ENCODE measurements at regions not wholly inside any gene's neighbourhood (a gene's known extent, or its start where the extent isn't known, plus 50 kb on each side); places are given as distances from the start of the nearest gene placed in this dataset.
"Not testable (repeated sequence)": the region's sequence is repeated elsewhere in the genome, so short reads cannot be mapped to it uniquely, and the experiment has no call there.

DNA sequence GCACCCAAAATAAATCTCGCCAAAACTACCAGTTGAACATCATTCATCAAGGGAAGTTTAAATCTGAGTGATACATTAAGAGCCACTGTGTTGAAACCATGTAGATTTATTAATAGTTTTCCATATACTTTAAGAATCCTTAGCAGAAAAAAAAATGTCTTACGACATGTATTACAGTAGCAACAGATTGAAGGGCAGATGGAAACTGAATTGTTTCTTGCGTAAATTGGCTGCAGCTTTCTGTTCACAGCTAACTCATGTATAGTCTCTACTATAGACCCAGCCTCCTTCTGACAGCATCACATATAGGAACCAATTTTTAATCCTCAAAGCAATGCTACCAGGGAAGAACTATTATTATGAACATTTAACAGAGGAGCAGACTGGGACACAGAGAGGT, 195.2 kb upstream of the PUDP start:
- Mint-ChIP-seq H3K4me3 (no peak overlapping the region), H3K4me1 (ENCODE audit: low read depth) (no peaks in the 10 kb centered on the region), H3K36me3 (ENCODE audit: insufficient read depth) (peaks cover 2% of the 10 kb centered on the region), H3K27me3 (ENCODE audit: low read depth) (no peaks in the 10 kb centered on the region), H3K9me3 (no peaks in the 10 kb centered on the region)
- DNase-seq = no peak
- ATAC-seq = no peak

- H3K27me3 Mint-ChIP-seq (ENCODE audit: low read depth); H3K9me3 Mint-ChIP-seq; H3K4me3 Mint-ChIP-seq; DNase-seq; H3K36me3 Mint-ChIP-seq (ENCODE audit: insufficient read depth); ATAC-seq; H3K4me1 Mint-ChIP-seq (ENCODE audit: low read depth): not testable (repeated sequence)
Observed at GRCh38 chrX:7335816-7336362, 187.9 kb upstream of the PUDP start.

- no peak overlapping the region for H3K4me3 Mint-ChIP-seq
- no peaks in the 10 kb centered on the region for H3K4me1 Mint-ChIP-seq (ENCODE audit: low read depth)
- ATAC-seq (no peak), DNase-seq (no peak)
- H3K9me3 Mint-ChIP-seq = no peaks in the 10 kb centered on the region
- peaks cover 6% of the 10 kb centered on the region for H3K36me3 Mint-ChIP-seq (ENCODE audit: insufficient read depth)
- H3K27me3 Mint-ChIP-seq (ENCODE audit: low read depth) = no peaks in the 10 kb centered on the region
Observed at GRCh38 chrX:7334253-7334935, 186.4 kb upstream of the PUDP start.

- H3K27me3 Mint-ChIP-seq (ENCODE audit: low read depth) = no peaks in the 10 kb centered on the region
- peaks cover 10% of the 10 kb centered on the region for H3K36me3 Mint-ChIP-seq (ENCODE audit: insufficient read depth)
- DNase-seq (no peak), ATAC-seq (no peak)
- H3K9me3 Mint-ChIP-seq = no peaks in the 10 kb centered on the region
- no peaks in the 10 kb centered on the region for H3K4me1 Mint-ChIP-seq (ENCODE audit: low read depth)
- H3K4me3 Mint-ChIP-seq = no peak overlapping the region
Observed at GRCh38 chrX:7330971-7331746, 183.2 kb upstream of the PUDP start.

GRCh38 chrX:7330556-7330955, 182.6 kb upstream of the PUDP start:
- no peak for ATAC-seq

DNA sequence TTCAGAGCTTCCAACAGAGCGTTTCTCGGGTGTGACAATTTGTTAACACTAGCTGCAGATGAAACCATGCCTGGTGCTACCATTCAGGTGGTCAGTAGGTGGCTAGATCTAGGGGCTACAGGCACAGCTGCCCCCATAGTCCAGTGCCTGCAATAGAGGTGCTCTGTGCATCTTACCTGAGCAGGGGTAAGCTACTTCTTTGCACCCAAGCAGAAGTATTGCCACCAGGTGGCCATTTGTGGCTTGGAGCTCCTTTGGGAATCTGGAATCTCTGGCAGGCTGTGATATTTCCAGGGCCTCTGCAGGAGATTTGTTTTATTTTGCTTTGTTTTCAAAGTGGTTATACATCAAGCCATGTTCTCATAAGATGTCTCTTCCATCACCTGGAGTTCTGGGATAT, 170.7 kb upstream of the PUDP start:
- Mint-ChIP-seq H3K27me3 (ENCODE audit: low read depth) (no peaks in the 10 kb centered on the region), H3K4me1 (ENCODE audit: low read depth) (no peaks in the 10 kb centered on the region), H3K36me3 (ENCODE audit: insufficient read depth) (no peaks in the 10 kb centered on the region), H3K9me3 (no peaks in the 10 kb centered on the region), H3K4me3 (no peak overlapping the region)
- ATAC-seq = no peak
- DNase-seq = no peak

More at GRCh38 chrX:7330556-7330955, 182.6 kb upstream of the PUDP start:
- DNase-seq = no peak
- H3K4me3 Mint-ChIP-seq = no peak overlapping the region
- H3K27me3 Mint-ChIP-seq (ENCODE audit: low read depth) = no peaks in the 10 kb centered on the region
- no peaks in the 10 kb centered on the region for H3K9me3 Mint-ChIP-seq
- peaks cover 10% of the 10 kb centered on the region for H3K36me3 Mint-ChIP-seq (ENCODE audit: insufficient read depth)
- H3K4me1 Mint-ChIP-seq (ENCODE audit: low read depth) = no peaks in the 10 kb centered on the region

GRCh38 chrX:7318241-7318640, 170.3 kb upstream of the PUDP start:
- no peak for DNase-seq
- Mint-ChIP-seq H3K27me3 (ENCODE audit: low read depth) (no peaks in the 10 kb centered on the region), H3K4me1 (ENCODE audit: low read depth) (no peaks in the 10 kb centered on the region), H3K36me3 (ENCODE audit: insufficient read depth) (no peaks in the 10 kb centered on the region), H3K4me3 (no peak overlapping the region), H3K9me3 (no peaks in the 10 kb centered on the region)
- ATAC-seq = no peak

DNA sequence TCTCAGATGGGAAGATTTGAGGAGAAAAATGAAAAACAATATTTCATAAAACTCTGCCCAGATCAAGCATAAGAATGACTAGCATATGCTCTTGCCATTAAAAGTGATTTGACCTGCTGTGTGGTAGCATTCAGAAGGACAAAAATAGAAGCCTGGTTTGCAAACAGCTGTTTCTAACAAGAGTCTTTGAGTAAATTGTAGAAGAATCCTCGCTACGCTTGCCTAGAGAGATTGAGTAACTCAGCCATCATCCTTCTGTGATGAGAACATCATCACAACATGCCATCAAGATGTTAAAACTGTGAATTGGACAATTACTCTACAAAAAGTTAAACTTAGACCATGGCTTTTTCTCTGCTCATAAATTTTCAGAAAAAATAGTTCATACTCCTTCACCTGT, 168.9 kb upstream of the PUDP start:
- no peak for DNase-seq
- no peaks in the 10 kb centered on the region for H3K36me3 Mint-ChIP-seq (ENCODE audit: insufficient read depth)
- H3K9me3 Mint-ChIP-seq = no peaks in the 10 kb centered on the region
- H3K27me3 Mint-ChIP-seq (ENCODE audit: low read depth) = no peaks in the 10 kb centered on the region
- H3K4me3 Mint-ChIP-seq = no peak overlapping the region
- H3K4me1 Mint-ChIP-seq (ENCODE audit: low read depth) = no peaks in the 10 kb centered on the region
- no peak for ATAC-seq

DNA sequence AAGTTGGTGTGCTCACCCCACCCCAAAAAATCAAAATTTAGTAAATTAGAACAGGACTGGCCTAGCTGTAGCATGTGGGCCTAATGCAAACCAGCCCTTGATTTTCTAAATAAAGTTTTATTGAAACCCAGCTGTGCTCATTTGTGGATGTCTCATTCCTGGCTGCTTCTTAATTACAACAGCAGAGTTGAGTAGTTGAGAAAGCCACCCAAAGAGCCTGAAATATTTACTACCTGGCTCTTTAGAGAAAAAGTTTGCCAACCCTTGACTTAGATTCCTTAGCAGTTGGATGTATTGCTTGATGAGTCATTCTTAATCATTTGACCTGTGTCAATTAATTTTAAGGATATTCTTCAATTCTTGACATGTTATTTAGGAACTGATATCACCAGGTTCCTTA, 168.3 kb upstream of the PUDP start:
- no peak for DNase-seq
- no peaks in the 10 kb centered on the region for H3K9me3 Mint-ChIP-seq
- no peaks in the 10 kb centered on the region for H3K36me3 Mint-ChIP-seq (ENCODE audit: insufficient read depth)
- H3K4me1 Mint-ChIP-seq (ENCODE audit: low read depth) = no peaks in the 10 kb centered on the region
- no peaks in the 10 kb centered on the region for H3K27me3 Mint-ChIP-seq (ENCODE audit: low read depth)
- ATAC-seq = no peak
- no peak overlapping the region for H3K4me3 Mint-ChIP-seq

DNA sequence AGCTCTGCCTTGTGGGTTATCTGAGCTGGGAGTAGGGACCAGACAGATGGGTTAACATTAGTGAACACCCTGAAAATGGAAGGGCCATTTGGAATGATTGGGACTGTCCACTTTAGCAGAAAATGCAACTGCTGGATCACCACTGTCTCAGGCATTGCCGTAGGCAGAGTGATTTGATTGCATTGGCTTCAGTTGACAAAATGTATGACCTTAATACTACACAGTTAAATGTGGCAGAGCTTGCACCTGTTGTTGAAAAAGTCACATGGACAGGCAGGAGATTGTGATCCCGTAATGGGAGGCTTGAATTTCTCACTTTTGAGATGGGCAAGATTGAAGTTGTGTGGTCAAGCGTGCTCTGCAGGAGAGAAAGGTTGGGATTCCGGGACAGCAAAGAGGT, 166.5 kb upstream of the PUDP start:
- H3K4me1 Mint-ChIP-seq (ENCODE audit: low read depth) = no peaks in the 10 kb centered on the region
- no peaks in the 10 kb centered on the region for H3K27me3 Mint-ChIP-seq (ENCODE audit: low read depth)
- no peak overlapping the region for H3K4me3 Mint-ChIP-seq

DNA sequence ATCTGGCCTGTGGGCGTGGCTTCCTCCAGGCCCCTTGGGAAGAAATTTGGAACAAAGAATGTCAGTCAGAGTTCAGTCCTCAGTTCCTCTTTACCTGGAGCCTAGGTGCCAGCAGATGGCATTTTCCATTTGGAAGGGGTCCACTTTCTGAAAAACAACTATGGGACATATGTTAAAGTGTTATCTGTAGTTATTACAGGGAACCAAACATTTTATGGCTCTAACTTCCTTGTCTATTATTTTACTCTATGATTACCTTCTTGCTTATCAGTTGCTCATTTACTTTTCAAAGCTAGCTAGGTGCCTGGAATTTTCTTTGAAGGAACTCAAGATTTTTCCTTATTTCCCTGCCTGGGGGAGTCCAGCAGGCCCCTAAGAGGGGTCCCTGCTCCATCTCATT, 159.8 kb upstream of the PUDP start:
- ATAC-seq = no peak

More for the DNA sequence above, 166.5 kb upstream of the PUDP start:
- DNase-seq (no peak), ATAC-seq (no peak)
- Mint-ChIP-seq H3K9me3 (no peaks in the 10 kb centered on the region), H3K36me3 (ENCODE audit: insufficient read depth) (no peaks in the 10 kb centered on the region)

GRCh38 chrX:7294483-7294882, 146.5 kb upstream of the PUDP start:
- Mint-ChIP-seq H3K9me3 (no peaks in the 10 kb centered on the region), H3K4me1 (ENCODE audit: low read depth) (no peaks in the 10 kb centered on the region), H3K36me3 (ENCODE audit: insufficient read depth) (no peaks in the 10 kb centered on the region), H3K4me3 (no peak overlapping the region), H3K27me3 (ENCODE audit: low read depth) (no peaks in the 10 kb centered on the region)
- DNase-seq (no peak), ATAC-seq (no peak)

More for the DNA sequence above, 159.8 kb upstream of the PUDP start:
- no peak for DNase-seq
- peaks cover 7% of the 10 kb centered on the region for H3K36me3 Mint-ChIP-seq (ENCODE audit: insufficient read depth)
- H3K27me3 Mint-ChIP-seq (ENCODE audit: low read depth) = no peaks in the 10 kb centered on the region
- H3K4me1 Mint-ChIP-seq (ENCODE audit: low read depth) = no peaks in the 10 kb centered on the region
- H3K9me3 Mint-ChIP-seq = peaks cover 3% of the 10 kb centered on the region
- no peak overlapping the region for H3K4me3 Mint-ChIP-seq

GRCh38 chrX:7286168-7286837, 138.3 kb upstream of the PUDP start:
- no peaks in the 10 kb centered on the region for H3K4me1 Mint-ChIP-seq (ENCODE audit: low read depth)
- H3K4me3 Mint-ChIP-seq = no peak overlapping the region
- ATAC-seq (no peak), DNase-seq (no peak)
- no peaks in the 10 kb centered on the region for H3K27me3 Mint-ChIP-seq (ENCODE audit: low read depth)
- no peaks in the 10 kb centered on the region for H3K9me3 Mint-ChIP-seq
- H3K36me3 Mint-ChIP-seq (ENCODE audit: insufficient read depth) = no peaks in the 10 kb centered on the region

DNA sequence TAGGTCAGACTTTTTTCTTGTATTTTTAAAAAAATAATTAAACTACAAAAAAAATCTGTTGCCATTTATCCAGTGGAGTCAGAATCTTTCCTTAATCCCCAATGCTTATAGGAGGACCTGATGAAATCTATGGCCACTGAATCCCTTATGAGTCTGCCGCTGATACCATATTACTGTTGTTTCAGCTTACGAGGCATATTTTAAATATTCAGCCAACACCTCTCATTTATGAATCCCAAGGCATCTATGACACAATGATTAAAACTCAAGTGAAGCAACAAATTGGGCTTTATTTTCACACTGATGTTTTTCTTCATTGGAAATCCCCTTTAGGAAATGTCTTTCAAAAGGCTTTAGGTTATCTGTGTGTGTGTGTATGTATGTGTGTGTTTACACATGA, 137.8 kb upstream of the PUDP start:
- no peak for DNase-seq
- Mint-ChIP-seq H3K9me3 (no peaks in the 10 kb centered on the region), H3K27me3 (ENCODE audit: low read depth) (no peaks in the 10 kb centered on the region), H3K4me3 (no peak overlapping the region), H3K4me1 (ENCODE audit: low read depth) (no peaks in the 10 kb centered on the region), H3K36me3 (ENCODE audit: insufficient read depth) (no peaks in the 10 kb centered on the region)
- no peak for ATAC-seq

All from activated T-cell treated with anti-CD3 and anti-CD28 coated beads, Interleukin-2, amount 50 U/mL, for 4 hours (primary cell).